ENCODE measurements at regions not wholly inside any gene's neighbourhood (a gene's known extent, or its start where the extent isn't known, plus 50 kb on each side); places are given as distances from the start of the nearest gene placed in this dataset.

DNA sequence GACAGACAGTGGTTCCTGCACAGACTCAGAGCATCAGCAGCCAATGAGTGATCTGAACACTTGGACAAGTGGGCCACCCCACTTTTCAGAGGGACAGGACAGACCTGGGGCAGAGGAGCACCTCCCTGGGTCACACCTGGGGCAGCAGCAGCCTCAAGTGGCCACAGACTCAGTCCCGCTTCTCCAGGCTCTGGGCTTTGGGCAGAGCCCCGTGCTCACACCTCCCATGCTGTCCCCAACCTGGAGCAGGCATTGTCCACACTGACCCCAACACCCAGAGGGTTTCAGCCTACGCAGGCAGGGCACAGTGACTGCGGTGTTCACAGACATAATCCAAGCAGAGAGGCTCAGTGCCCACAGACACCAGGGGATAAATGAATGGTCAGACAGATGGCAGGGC, 135.5 kb upstream of the SFSWAP start:
- TF ChIP-seq, protein P1, sequence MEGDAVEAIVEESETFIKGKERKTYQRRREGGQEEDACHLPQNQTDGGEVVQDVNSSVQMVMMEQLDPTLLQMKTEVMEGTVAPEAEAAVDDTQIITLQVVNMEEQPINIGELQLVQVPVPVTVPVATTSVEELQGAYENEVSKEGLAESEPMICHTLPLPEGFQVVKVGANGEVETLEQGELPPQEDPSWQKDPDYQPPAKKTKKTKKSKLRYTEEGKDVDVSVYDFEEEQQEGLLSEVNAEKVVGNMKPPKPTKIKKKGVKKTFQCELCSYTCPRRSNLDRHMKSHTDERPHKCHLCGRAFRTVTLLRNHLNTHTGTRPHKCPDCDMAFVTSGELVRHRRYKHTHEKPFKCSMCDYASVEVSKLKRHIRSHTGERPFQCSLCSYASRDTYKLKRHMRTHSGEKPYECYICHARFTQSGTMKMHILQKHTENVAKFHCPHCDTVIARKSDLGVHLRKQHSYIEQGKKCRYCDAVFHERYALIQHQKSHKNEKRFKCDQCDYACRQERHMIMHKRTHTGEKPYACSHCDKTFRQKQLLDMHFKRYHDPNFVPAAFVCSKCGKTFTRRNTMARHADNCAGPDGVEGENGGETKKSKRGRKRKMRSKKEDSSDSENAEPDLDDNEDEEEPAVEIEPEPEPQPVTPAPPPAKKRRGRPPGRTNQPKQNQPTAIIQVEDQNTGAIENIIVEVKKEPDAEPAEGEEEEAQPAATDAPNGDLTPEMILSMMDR (IDR thresholded peaks at IDR 0.05; ENCODE audit: insufficient read depth, low read length) = no peak
- no peak for TF ChIP-seq POLR2AphosphoS5 (IDR thresholded peaks at IDR 0.05; ENCODE audit: low read depth)
- TF ChIP-seq, protein P2, sequence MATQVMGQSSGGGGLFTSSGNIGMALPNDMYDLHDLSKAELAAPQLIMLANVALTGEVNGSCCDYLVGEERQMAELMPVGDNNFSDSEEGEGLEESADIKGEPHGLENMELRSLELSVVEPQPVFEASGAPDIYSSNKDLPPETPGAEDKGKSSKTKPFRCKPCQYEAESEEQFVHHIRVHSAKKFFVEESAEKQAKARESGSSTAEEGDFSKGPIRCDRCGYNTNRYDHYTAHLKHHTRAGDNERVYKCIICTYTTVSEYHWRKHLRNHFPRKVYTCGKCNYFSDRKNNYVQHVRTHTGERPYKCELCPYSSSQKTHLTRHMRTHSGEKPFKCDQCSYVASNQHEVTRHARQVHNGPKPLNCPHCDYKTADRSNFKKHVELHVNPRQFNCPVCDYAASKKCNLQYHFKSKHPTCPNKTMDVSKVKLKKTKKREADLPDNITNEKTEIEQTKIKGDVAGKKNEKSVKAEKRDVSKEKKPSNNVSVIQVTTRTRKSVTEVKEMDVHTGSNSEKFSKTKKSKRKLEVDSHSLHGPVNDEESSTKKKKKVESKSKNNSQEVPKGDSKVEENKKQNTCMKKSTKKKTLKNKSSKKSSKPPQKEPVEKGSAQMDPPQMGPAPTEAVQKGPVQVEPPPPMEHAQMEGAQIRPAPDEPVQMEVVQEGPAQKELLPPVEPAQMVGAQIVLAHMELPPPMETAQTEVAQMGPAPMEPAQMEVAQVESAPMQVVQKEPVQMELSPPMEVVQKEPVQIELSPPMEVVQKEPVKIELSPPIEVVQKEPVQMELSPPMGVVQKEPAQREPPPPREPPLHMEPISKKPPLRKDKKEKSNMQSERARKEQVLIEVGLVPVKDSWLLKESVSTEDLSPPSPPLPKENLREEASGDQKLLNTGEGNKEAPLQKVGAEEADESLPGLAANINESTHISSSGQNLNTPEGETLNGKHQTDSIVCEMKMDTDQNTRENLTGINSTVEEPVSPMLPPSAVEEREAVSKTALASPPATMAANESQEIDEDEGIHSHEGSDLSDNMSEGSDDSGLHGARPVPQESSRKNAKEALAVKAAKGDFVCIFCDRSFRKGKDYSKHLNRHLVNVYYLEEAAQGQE (IDR thresholded peaks at IDR 0.05; ENCODE audit: insufficient replicate concordance, low read depth) = no peak
- no peak for TF ChIP-seq SPI1 (IDR thresholded peaks at IDR 0.05; ENCODE audit: borderline replicate concordance, low read depth)
- no peak for TF ChIP-seq GABPA (IDR thresholded peaks at IDR 0.05; ENCODE audit: low read depth)
